GM23248 (cell line): ENCODE measurements at regions not wholly inside any gene's neighbourhood (a gene's known extent, or its start where the extent isn't known, plus 50 kb on each side); places are given as distances from the start of the nearest gene placed in this dataset.

ENCODE experiments used
- EZH2 ChIP-seq: fragments of 200-600 bp; sonication (generic); IDR thresholded peaks from 2 replicates; pipeline ENCODE4 v1.6.1; 2018; ENCODE audit warnings: antibody characterized with exemption, mild to moderate bottlenecking; ENCODE audit not compliant: insufficient read depth, poor library complexity, severe bottlenecking
- EZH2phosphoT487 ChIP-seq: fragments of 200-600 bp; sonication (generic); IDR thresholded peaks from 2 replicates; pipeline ENCODE4 v1.6.1; 2018; ENCODE audit warnings: antibody characterized with exemption, moderate library complexity, mild to moderate bottlenecking, low read depth; ENCODE audit not compliant: insufficient read depth

GRCh38 chr6:74755196-74755595, 450.7 kb downstream of the COL12A1 start:
- TF ChIP-seq EZH2 (no peak), EZH2phosphoT487 (no peak)
